ENCODE measurements at regions not wholly inside any gene's neighbourhood (a gene's known extent, or its start where the extent isn't known, plus 50 kb on each side); places are given as distances from the start of the nearest gene placed in this dataset.
A peak's percentile ranks its signal among the peaks of the same experiment; 100 is the strongest.

DNA sequence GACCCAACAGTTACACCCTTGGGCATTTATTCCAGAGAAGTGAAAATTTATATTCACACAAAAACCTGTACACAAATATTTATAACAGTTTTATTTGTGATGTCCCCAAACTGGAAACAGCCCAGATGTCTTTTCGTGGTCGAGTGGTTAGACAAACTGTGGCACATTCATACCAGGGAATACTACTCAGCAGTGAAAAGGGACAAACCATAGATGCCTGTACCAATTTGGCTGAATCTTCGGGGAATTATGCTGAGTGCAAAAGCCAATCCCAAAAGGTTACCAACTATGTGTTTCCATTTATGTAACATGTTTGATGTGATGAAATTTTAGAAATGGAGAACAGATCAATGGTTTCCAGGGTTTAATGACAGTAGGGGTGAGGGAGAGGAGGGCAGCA lies 154.3 kb downstream of the GLI2 start (continued):
- TF ChIP-seq, protein P1, sequence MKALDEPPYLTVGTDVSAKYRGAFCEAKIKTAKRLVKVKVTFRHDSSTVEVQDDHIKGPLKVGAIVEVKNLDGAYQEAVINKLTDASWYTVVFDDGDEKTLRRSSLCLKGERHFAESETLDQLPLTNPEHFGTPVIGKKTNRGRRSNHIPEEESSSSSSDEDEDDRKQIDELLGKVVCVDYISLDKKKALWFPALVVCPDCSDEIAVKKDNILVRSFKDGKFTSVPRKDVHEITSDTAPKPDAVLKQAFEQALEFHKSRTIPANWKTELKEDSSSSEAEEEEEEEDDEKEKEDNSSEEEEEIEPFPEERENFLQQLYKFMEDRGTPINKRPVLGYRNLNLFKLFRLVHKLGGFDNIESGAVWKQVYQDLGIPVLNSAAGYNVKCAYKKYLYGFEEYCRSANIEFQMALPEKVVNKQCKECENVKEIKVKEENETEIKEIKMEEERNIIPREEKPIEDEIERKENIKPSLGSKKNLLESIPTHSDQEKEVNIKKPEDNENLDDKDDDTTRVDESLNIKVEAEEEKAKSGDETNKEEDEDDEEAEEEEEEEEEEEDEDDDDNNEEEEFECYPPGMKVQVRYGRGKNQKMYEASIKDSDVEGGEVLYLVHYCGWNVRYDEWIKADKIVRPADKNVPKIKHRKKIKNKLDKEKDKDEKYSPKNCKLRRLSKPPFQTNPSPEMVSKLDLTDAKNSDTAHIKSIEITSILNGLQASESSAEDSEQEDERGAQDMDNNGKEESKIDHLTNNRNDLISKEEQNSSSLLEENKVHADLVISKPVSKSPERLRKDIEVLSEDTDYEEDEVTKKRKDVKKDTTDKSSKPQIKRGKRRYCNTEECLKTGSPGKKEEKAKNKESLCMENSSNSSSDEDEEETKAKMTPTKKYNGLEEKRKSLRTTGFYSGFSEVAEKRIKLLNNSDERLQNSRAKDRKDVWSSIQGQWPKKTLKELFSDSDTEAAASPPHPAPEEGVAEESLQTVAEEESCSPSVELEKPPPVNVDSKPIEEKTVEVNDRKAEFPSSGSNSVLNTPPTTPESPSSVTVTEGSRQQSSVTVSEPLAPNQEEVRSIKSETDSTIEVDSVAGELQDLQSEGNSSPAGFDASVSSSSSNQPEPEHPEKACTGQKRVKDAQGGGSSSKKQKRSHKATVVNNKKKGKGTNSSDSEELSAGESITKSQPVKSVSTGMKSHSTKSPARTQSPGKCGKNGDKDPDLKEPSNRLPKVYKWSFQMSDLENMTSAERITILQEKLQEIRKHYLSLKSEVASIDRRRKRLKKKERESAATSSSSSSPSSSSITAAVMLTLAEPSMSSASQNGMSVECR (CRISPR knock-in tag; IDR thresholded peaks at IDR 0.05; ENCODE audit: borderline replicate concordance), result no peak
- TF ChIP-seq, protein P2, sequence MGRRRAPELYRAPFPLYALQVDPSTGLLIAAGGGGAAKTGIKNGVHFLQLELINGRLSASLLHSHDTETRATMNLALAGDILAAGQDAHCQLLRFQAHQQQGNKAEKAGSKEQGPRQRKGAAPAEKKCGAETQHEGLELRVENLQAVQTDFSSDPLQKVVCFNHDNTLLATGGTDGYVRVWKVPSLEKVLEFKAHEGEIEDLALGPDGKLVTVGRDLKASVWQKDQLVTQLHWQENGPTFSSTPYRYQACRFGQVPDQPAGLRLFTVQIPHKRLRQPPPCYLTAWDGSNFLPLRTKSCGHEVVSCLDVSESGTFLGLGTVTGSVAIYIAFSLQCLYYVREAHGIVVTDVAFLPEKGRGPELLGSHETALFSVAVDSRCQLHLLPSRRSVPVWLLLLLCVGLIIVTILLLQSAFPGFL (CRISPR knock-in tag; IDR thresholded peaks at IDR 0.05; ENCODE audit: borderline replicate concordance), result no peak
- TF ChIP-seq RELA (CRISPR knock-in tag; IDR thresholded peaks at IDR 0.05; ENCODE audit: borderline replicate concordance) (no peak), SOX15 (CRISPR knock-in tag; IDR thresholded peaks at IDR 0.05) (no peak), CBFB (CRISPR knock-in tag; IDR thresholded peaks at IDR 0.05; ENCODE audit: low read depth) (no peak), ESRRA (CRISPR knock-in tag; IDR thresholded peaks at IDR 0.05; ENCODE audit: borderline replicate concordance) (no peak), ATF1 (CRISPR knock-in tag; IDR thresholded peaks at IDR 0.05) (no peak)

DNA sequence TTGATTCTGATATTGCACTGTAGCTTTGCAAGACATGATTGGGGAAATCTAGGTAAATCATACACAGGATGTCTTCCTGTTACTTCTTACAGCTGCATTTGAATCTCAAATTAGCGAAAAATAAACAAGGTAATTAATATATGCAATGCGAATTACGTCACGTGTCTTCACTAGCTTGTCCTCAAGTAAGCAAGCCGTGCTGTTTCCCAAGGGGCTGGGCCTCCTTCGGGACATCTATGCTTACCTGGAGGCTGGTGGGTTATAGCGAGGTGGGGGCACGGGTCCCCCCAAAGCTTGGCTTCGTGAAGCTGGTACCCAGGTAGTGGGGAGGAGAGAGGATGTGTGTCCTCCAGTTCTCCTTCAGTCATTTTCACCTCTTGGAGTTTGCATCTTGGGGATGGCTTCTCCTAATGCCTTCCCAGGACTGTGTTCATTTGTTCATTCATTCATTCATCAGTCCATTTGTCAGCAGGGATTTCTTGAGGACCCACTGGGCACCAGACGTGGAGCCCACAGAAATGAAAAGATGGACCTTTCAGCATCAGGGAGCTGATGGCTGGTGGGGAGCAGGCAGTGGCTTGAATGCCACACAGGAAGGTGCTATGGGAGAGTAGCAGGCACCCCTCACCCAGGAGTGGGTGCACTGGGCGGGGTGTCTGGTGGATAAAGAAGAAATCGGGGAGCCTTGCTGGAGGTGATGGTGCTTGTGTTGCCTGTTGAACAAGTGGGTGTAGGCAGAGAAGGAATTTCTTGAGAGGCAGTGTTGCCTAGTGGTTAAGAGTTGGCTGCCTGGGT lies 155.1 kb downstream of the GLI2 start:
- H3K4me3 Mint-ChIP-seq, result no peak overlapping the region
- no peak for DNase-seq (ENCODE audit: low spot score)
- H3K9me3 Mint-ChIP-seq, result no peaks in the 10 kb centered on the region
- ChIA-PET CTCF (no interaction called here), POLR2A (no interaction called here)
- no peak for ATAC-seq
- no peaks in the 10 kb centered on the region; the same call in 1 of the 2 replicates for H3K36me3 Mint-ChIP-seq
- H3K4me1 Mint-ChIP-seq, result peaks cover 66% of the 10 kb centered on the region
- no peaks in the 10 kb centered on the region for H3K27me3 Mint-ChIP-seq (ENCODE audit: low read depth)
- peak overlapping the region; percentile 55; the same call in 1 of the 2 replicates for H3K27ac Mint-ChIP-seq
- no peak for TF ChIP-seq NFE2L1 (CRISPR knock-in tag; IDR thresholded peaks at IDR 0.05)
- TF ChIP-seq NR1H2 (CRISPR knock-in tag; IDR thresholded peaks at IDR 0.05), result no peak
- TF ChIP-seq ESRRA (CRISPR knock-in tag; IDR thresholded peaks at IDR 0.05; ENCODE audit: borderline replicate concordance), result no peak
- no peak for TF ChIP-seq ZNF671 (CRISPR knock-in tag; IDR thresholded peaks at IDR 0.05)
- TF ChIP-seq NFATC4 (CRISPR knock-in tag; IDR thresholded peaks at IDR 0.05), result no peak
- no peak for TF ChIP-seq ETV6 (CRISPR knock-in tag; IDR thresholded peaks at IDR 0.05)
- TF ChIP-seq, protein P3, sequence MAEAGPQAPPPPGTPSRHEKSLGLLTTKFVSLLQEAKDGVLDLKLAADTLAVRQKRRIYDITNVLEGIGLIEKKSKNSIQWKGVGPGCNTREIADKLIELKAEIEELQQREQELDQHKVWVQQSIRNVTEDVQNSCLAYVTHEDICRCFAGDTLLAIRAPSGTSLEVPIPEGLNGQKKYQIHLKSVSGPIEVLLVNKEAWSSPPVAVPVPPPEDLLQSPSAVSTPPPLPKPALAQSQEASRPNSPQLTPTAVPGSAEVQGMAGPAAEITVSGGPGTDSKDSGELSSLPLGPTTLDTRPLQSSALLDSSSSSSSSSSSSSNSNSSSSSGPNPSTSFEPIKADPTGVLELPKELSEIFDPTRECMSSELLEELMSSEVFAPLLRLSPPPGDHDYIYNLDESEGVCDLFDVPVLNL (CRISPR knock-in tag; IDR thresholded peaks at IDR 0.05; ENCODE audit: borderline replicate concordance, low read depth), result no peak
- TF ChIP-seq ZNF263 (CRISPR knock-in tag; IDR thresholded peaks at IDR 0.05; ENCODE audit: low read depth), result no peak

DNA sequence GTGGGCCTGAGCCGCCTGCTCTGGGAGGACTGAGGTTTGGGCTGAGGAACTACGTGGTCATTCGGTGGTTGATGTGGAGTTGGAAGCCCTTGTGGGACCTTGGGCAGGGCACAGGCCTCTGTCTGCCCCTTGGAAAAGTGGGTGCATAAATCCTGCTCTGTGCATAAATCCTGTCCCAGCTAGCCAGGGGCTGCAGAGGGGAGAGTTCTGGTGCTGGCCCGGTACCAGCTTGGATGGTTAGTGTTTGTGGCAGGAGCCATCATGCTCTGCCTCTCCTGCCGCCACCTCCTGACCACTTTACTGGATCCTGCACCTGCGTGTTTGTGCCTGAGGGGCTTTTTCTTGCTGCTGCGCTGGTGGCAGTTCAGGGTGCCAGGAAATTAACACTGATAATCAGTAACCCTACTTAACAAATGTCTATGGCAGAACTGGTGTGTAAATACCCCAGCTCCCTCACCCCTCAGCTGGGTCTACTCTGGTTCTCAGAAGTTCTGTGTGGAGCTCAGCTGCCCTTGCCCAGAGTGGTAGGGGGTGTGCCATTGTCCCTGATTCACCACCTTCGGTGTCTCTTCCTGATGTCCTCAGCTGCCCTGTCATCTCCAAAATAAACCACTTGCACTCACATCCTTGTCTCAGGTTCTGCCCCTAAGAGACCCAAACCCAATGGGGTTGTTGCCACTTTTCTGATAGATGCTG lies 156.8 kb downstream of the GLI2 start:
- DNase-seq (ENCODE audit: low spot score) (no peak), ATAC-seq (no peak)
- Mint-ChIP-seq H3K9me3 (no peaks in the 10 kb centered on the region), H3K36me3 (no peaks in the 10 kb centered on the region; the same call in 1 of the 2 replicates), H3K4me3 (no peak overlapping the region), H3K27ac (peak overlapping the region; percentile 12), H3K4me1 (peaks cover 64% of the 10 kb centered on the region), H3K27me3 (ENCODE audit: low read depth) (no peaks in the 10 kb centered on the region)
- CTCF ChIA-PET, result interaction anchor here (0.6 to 2.2 kb wide), 9 partner anchors 8 to 659 kb away, joined by 3 to 9 read pairs (median 4); no protein-coding TSS in a partner anchor
- POLR2A ChIA-PET, result no interaction called here
- TF ChIP-seq, protein P4, sequence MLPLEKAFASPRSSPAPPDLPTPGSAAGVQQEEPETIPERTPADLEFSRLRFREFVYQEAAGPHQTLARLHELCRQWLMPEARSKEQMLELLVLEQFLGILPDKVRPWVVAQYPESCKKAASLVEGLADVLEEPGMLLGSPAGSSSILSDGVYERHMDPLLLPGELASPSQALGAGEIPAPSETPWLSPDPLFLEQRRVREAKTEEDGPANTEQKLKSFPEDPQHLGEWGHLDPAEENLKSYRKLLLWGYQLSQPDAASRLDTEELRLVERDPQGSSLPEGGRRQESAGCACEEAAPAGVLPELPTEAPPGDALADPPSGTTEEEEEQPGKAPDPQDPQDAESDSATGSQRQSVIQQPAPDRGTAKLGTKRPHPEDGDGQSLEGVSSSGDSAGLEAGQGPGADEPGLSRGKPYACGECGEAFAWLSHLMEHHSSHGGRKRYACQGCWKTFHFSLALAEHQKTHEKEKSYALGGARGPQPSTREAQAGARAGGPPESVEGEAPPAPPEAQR (CRISPR knock-in tag; IDR thresholded peaks at IDR 0.05), result no peak
- TF ChIP-seq EMX1 (CRISPR knock-in tag; IDR thresholded peaks at IDR 0.05) (no peak), KAT7 (CRISPR knock-in tag; IDR thresholded peaks at IDR 0.05; ENCODE audit: borderline replicate concordance) (no peak), ZBTB21 (CRISPR knock-in tag; IDR thresholded peaks at IDR 0.05; ENCODE audit: borderline replicate concordance) (no peak), CBFB (CRISPR knock-in tag; IDR thresholded peaks at IDR 0.05; ENCODE audit: low read depth) (no peak), ZNF416 (CRISPR knock-in tag; IDR thresholded peaks at IDR 0.05) (no peak), ZNF121 (CRISPR knock-in tag; IDR thresholded peaks at IDR 0.05) (no peak), JUN (CRISPR knock-in tag; IDR thresholded peaks at IDR 0.05) (no peak)
- TF ChIP-seq, protein P5, sequence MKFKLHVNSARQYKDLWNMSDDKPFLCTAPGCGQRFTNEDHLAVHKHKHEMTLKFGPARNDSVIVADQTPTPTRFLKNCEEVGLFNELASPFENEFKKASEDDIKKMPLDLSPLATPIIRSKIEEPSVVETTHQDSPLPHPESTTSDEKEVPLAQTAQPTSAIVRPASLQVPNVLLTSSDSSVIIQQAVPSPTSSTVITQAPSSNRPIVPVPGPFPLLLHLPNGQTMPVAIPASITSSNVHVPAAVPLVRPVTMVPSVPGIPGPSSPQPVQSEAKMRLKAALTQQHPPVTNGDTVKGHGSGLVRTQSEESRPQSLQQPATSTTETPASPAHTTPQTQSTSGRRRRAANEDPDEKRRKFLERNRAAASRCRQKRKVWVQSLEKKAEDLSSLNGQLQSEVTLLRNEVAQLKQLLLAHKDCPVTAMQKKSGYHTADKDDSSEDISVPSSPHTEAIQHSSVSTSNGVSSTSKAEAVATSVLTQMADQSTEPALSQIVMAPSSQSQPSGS (CRISPR knock-in tag; IDR thresholded peaks at IDR 0.05; ENCODE audit: borderline replicate concordance, low read depth), result no peak
